ENCODE measurements at regions not wholly inside any gene's neighbourhood (a gene's known extent, or its start where the extent isn't known, plus 50 kb on each side); places are given as distances from the start of the nearest gene placed in this dataset.

DNA sequence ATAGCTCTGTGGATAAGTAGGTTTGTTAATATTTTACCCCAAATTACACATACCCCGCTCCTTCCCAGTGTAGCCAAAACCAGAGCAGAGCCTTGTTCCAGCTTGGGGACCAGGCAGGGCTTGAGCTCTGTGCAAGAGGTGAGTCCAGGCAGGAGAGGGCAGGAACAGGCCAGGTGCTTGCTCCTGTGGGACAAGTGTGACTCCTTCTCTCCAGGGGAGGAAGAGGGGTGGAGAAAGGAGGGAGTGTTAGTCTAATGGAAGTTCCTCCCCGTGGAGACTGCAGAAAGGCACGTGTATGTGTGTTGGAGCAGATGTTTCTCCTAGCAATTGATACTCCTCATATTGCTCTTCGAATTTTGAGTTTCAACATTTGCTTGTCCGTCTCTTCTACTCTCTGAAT is 201.0 kb downstream of the FGF9 start:
- TF ChIP-seq, protein P1, sequence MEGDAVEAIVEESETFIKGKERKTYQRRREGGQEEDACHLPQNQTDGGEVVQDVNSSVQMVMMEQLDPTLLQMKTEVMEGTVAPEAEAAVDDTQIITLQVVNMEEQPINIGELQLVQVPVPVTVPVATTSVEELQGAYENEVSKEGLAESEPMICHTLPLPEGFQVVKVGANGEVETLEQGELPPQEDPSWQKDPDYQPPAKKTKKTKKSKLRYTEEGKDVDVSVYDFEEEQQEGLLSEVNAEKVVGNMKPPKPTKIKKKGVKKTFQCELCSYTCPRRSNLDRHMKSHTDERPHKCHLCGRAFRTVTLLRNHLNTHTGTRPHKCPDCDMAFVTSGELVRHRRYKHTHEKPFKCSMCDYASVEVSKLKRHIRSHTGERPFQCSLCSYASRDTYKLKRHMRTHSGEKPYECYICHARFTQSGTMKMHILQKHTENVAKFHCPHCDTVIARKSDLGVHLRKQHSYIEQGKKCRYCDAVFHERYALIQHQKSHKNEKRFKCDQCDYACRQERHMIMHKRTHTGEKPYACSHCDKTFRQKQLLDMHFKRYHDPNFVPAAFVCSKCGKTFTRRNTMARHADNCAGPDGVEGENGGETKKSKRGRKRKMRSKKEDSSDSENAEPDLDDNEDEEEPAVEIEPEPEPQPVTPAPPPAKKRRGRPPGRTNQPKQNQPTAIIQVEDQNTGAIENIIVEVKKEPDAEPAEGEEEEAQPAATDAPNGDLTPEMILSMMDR (IDR thresholded peaks at IDR 0.05) = no peak
- no peak for TF ChIP-seq POLR2A (IDR thresholded peaks at IDR 0.05)
